Mesendoderm (in vitro differentiated cells): ENCODE measurements at regions not wholly inside any gene's neighbourhood (a gene's known extent, or its start where the extent isn't known, plus 50 kb on each side); places are given as distances from the start of the nearest gene placed in this dataset.

Experiments
- DNase-seq: peaks from one replicate; pipeline ENCODE4 v3.0.0; 2013
- H2AK5ac ChIP-seq: 2 replicates; pipeline ENCODE4 v1.6.1; 2013; ENCODE audit warnings: low read length, inconsistent platforms
- H2BK120ac ChIP-seq: 2 replicates; pipeline ENCODE4 v1.6.1; 2013; ENCODE audit warnings: low read depth, mild to moderate bottlenecking, low read length, moderate library complexity, mixed read lengths
- H2BK15ac ChIP-seq: replicated peaks from 2 replicates; pipeline ENCODE4 v1.6.1; 2013; ENCODE audit warnings: low read depth, mild to moderate bottlenecking, moderate library complexity
- H2BK5ac ChIP-seq: 2 replicates; pipeline ENCODE4 v1.6.1; 2013; ENCODE audit warnings: low read length, inconsistent platforms
- H3K18ac ChIP-seq: 2 replicates; pipeline ENCODE4 v1.6.1; 2013; ENCODE audit warnings: mild to moderate bottlenecking, low read length, mixed read lengths
- H3K23ac ChIP-seq: one replicate; pipeline ENCODE4 v1.6.1; 2013; ENCODE audit warnings: low read length
- H3K27ac ChIP-seq: 2 replicates; pipeline ENCODE4 v1.5.1; 2013; ENCODE audit warnings: low read depth, mild to moderate bottlenecking, inconsistent platforms, low read length, moderate library complexity
- H3K27me3 ChIP-seq: 2 replicates; pipeline ENCODE4 v1.6.1; 2013; ENCODE audit warnings: low read length, control low read depth, mild to moderate bottlenecking, inconsistent platforms; ENCODE audit not compliant: insufficient read depth, poor library complexity
- H3K36me3 ChIP-seq: 2 replicates; pipeline ENCODE4 v1.6.1; 2013; ENCODE audit warnings: low read length, inconsistent platforms; ENCODE audit not compliant: control insufficient read depth, insufficient read depth
- H3K4ac ChIP-seq: one replicate; pipeline ENCODE4 v1.6.1; 2013; ENCODE audit warnings: low read depth, mild to moderate bottlenecking, low read length, moderate library complexity
- H3K4me1 ChIP-seq: 2 replicates; pipeline ENCODE4 v1.6.1; 2013; ENCODE audit warnings: low read depth, low read length, inconsistent platforms; ENCODE audit not compliant: control insufficient read depth
- H3K4me2 ChIP-seq: 2 replicates; pipeline ENCODE4 v1.6.1; 2013; ENCODE audit warnings: low read length
- H3K4me3 ChIP-seq: 2 replicates; pipeline ENCODE4 v1.5.1; 2013; ENCODE audit warnings: mild to moderate bottlenecking, low read length
- H3K56ac ChIP-seq: one replicate; pipeline ENCODE4 v1.6.1; 2013; ENCODE audit warnings: low read length
- H3K79me1 ChIP-seq: 2 replicates; pipeline ENCODE4 v1.6.1; 2013; ENCODE audit warnings: low read length, inconsistent platforms
- H3K79me2 ChIP-seq: 2 replicates; pipeline ENCODE4 v1.6.1; 2013; ENCODE audit warnings: mild to moderate bottlenecking, low read length; ENCODE audit not compliant: control insufficient read depth, insufficient read depth
- H3K9ac ChIP-seq: 2 replicates; pipeline ENCODE4 v1.6.1; 2013; ENCODE audit warnings: low read length, inconsistent platforms
- H4K5ac ChIP-seq: one replicate; pipeline ENCODE4 v1.6.1; 2013; ENCODE audit warnings: low read length
- H4K8ac ChIP-seq: one replicate; pipeline ENCODE4 v1.6.1; 2013; ENCODE audit warnings: low read depth, mild to moderate bottlenecking, control low read depth, low read length, moderate library complexity
- WGBS: extraction: QIAGEN DNeasy Blood & Tissue Kit; methylation state at CpG from one replicate; pipeline ENCODE4 v1.1.7; 2013; ENCODE audit warnings: low lambda C conversion rate, missing lambda C conversion rate; ENCODE audit not compliant: insufficient coverage; ENCODE audit errors: extremely low coverage; 5-methylcytosine and 5-hydroxymethylcytosine counted together

DNA sequence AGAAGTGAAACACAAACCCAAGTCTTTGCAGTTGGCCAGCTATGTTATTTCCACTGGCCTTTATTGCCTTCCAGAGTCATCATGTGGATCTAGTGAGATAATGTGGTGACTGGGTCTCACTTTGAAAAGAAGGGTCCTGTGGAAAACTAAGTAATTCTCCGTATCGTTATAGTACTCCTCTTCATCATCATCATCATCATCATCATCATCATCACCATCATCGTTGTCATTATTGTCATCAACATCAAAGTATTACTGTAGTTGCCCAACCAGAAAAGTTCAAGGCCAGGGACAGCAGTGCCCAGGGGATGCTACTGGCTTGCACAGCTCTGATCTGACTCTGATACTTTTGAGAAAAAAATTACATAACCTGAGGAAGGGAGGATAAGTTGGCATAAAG, 295.6 kb upstream of the F9 start:
- no peak overlapping the region for H3K9ac ChIP-seq
- no peak overlapping the region for H2BK5ac ChIP-seq
- H3K18ac ChIP-seq: no peak overlapping the region
- no peaks in the 10 kb centered on the region for H3K4me1 ChIP-seq
- H3K23ac ChIP-seq: no peak overlapping the region
- no peak overlapping the region for H3K4me3 ChIP-seq
- H3K27me3 ChIP-seq: no peaks in the 10 kb centered on the region
- no peak overlapping the region for H3K4ac ChIP-seq
- no peak for DNase-seq
- H3K56ac ChIP-seq: no peak overlapping the region
- H4K5ac ChIP-seq: no peak overlapping the region
- H3K79me1 ChIP-seq: no peaks in the 10 kb centered on the region
- no peak overlapping the region for H2BK15ac ChIP-seq
- no peaks in the 10 kb centered on the region for H3K79me2 ChIP-seq
- H3K36me3 ChIP-seq: no peaks in the 10 kb centered on the region
- no peak overlapping the region for H4K8ac ChIP-seq
- H2AK5ac ChIP-seq: no peak overlapping the region
- no peak overlapping the region for H2BK120ac ChIP-seq
- WGBS: no CpG with 5 or more reads among the region's 3 CpGs
- H3K4me2 ChIP-seq: no peak overlapping the region
- no peak overlapping the region for H3K27ac ChIP-seq

DNA sequence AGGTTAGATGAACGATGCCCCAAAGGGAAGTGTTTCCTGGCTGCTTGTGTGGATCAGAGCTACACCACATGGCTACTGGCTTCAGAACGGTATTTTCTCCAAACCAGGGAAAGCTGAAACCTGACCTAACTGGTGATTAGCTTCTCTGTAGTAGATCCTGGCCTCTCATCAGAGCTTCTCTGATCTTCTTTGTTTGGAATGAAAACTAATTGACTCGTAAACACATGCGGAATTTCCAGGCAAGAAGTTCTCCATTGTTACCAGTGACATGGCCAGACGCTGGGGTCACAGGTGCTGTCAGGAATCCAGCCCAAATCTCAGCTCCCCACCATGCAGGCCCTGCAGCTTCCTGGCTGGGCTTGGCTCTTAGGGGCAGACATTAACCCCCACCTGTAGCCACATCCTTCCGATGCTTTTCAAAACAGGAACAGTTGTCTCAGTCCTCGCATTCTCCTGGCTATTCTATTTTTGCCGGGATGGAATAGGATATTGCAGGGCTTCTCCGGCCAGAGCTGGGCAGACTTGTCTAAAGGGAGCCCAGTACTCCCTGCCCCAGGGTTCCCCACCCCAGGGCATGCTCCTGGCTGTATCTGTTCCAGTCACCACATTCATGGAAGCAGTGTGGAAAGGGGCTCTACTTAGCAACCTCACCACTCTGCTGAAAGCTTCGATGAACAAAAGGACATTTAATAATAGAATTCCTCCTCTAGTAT, 305.4 kb upstream of the F9 start:
- WGBS: no CpG with 5 or more reads among the region's 10 CpGs
- H3K56ac ChIP-seq: no peak overlapping the region
- H3K27ac ChIP-seq: peak overlapping the region; percentile 70
- no peaks in the 10 kb centered on the region for H3K27me3 ChIP-seq
- H3K4me1 ChIP-seq: no peaks in the 10 kb centered on the region
- H3K4me2 ChIP-seq: no peak overlapping the region
- no peak overlapping the region for H3K4ac ChIP-seq
- no peak overlapping the region for H4K8ac ChIP-seq
- H3K18ac ChIP-seq: no peak overlapping the region
- H3K9ac ChIP-seq: no peak overlapping the region
- peak; percentile 91 for DNase-seq
- no peak overlapping the region for H4K5ac ChIP-seq
- H3K79me2 ChIP-seq: no peaks in the 10 kb centered on the region
- no peaks in the 10 kb centered on the region for H3K79me1 ChIP-seq
- H2BK15ac ChIP-seq: no peak overlapping the region
- no peak overlapping the region for H2BK5ac ChIP-seq
- H2AK5ac ChIP-seq: no peak overlapping the region
- no peak overlapping the region for H3K4me3 ChIP-seq
- no peak overlapping the region for H2BK120ac ChIP-seq
- no peaks in the 10 kb centered on the region for H3K36me3 ChIP-seq
- H3K23ac ChIP-seq: no peak overlapping the region

DNA sequence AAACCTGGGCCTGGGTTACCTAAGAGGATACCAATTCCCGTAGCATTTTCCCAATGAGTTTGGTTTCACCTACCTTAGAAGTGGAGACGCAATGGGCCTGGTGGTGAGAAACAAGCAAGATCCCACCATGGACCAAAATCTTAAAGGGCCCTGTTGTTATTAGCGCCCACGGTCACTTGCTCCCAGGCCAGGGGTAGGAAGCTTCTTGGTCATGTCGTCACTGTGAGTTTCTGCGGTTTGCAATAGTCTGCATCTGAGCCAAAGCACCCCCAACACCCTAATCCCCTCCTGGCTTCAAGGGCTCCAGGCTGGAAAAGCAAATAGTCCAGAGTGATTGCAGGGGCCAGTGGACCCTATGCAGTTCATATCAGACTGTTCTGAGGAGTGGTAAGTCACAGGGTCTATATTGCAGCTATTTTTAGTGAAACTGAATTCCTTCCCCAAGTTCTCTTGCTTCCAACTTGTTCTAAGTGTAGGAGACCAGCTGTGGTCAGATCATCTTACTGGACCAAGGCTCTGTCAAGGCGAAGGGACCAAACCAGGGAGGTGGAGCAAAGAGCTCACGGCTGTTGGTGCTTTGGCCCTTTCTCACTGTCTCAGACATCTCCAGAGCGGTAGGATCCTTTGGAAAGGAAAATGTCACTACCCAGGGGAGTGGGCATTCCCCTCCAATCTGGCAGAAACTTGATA, 307.9 kb upstream of the F9 start:
- no peak overlapping the region for H3K4me2 ChIP-seq
- no peak overlapping the region for H3K4ac ChIP-seq
- no peak overlapping the region for H2BK120ac ChIP-seq
- no peak overlapping the region for H3K18ac ChIP-seq
- H3K23ac ChIP-seq: no peak overlapping the region
- H3K27ac ChIP-seq: no peak overlapping the region
- H3K27me3 ChIP-seq: no peaks in the 10 kb centered on the region
- no peak overlapping the region for H2BK5ac ChIP-seq
- DNase-seq: no peak
- no peaks in the 10 kb centered on the region for H3K4me1 ChIP-seq
- no peak overlapping the region for H3K4me3 ChIP-seq
- H4K8ac ChIP-seq: no peak overlapping the region
- H3K9ac ChIP-seq: no peak overlapping the region
- H3K36me3 ChIP-seq: no peaks in the 10 kb centered on the region
- WGBS: no CpG with 5 or more reads among the region's 9 CpGs
- H3K56ac ChIP-seq: no peak overlapping the region
- no peaks in the 10 kb centered on the region for H3K79me2 ChIP-seq
- no peak overlapping the region for H2AK5ac ChIP-seq
- H2BK15ac ChIP-seq: no peak overlapping the region
- H3K79me1 ChIP-seq: no peaks in the 10 kb centered on the region
- no peak overlapping the region for H4K5ac ChIP-seq

DNA sequence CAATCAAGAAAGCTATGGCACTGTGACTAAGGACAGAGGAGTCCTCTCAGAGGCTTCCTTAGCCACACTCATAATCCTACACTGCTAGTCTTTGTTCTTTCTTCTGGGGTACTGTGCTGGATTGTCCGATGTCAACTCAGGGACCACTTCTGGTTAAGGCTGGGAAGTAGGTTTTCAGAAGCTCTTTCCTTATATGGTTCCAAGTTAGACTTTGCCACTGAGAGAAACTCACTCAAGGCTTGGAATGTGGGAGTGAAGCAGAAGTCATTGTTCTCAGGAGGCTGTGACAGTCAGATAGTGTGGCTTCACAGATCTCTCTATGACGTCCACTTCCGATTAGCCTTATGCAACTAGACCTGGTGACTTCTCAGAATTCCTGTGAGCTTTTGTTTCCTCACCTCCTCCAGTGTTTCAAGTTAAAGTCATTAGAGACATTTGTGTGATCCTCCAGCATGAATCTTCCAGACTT, 317.3 kb upstream of the F9 start:
- Histone ChIP-seq H2BK15ac (no peak overlapping the region), H3K18ac (no peak overlapping the region), H3K79me2 (no peaks in the 10 kb centered on the region), H3K9ac (no peak overlapping the region), H3K36me3 (no peaks in the 10 kb centered on the region), H3K27me3 (no peaks in the 10 kb centered on the region), H2BK5ac (no peak overlapping the region), H4K5ac (no peak overlapping the region), H2AK5ac (no peak overlapping the region), H3K4me3 (no peak overlapping the region), H4K8ac (no peak overlapping the region), H3K4ac (no peak overlapping the region), H3K23ac (no peak overlapping the region), H3K4me1 (peaks cover 3% of the 10 kb centered on the region), H2BK120ac (no peak overlapping the region), H3K56ac (no peak overlapping the region), H3K79me1 (no peaks in the 10 kb centered on the region), H3K27ac (no peak overlapping the region), H3K4me2 (no peak overlapping the region)
- peak; percentile 86 for DNase-seq
- WGBS: no CpG with 5 or more reads among the region's 3 CpGs

DNA sequence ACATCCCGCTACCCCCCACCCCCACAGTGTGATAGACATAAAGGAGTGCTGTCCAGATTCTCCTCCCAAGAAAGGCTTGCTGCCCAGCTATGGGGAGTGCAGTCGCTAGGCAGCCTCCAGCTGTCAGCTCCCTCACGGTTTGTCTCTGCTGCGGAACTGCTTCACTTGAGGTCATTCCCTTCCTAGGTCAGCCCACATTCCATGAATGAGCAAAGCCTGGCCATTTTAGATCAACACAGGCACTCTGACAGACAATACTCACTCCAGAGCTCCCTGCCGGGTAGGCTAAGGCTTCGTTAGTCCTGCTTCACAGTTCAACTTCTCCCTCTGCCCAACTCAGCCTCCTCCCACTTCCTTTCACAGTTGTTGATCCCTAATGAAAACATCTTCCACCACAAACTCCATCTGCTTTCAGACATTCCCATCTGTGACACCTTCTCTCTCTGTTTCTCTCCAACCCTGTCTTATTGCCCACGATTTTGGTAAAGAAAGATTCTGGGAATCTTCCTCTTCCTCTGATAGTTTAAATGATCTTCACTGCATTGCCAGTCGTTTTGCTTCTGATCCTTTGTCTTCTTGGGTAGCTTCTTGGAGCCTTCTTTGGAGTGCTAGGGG, 318.9 kb upstream of the F9 start:
- no peak overlapping the region for H4K5ac ChIP-seq
- H2AK5ac ChIP-seq: no peak overlapping the region
- no peaks in the 10 kb centered on the region for H3K36me3 ChIP-seq
- H3K4me1 ChIP-seq: peaks cover 3% of the 10 kb centered on the region
- H3K56ac ChIP-seq: peak overlapping the region; percentile 64
- peak overlapping the region; percentile 51 for H2BK120ac ChIP-seq
- no peaks in the 10 kb centered on the region for H3K79me2 ChIP-seq
- H4K8ac ChIP-seq: peak overlapping the region; percentile 28
- H3K4me3 ChIP-seq: no peak overlapping the region
- H3K79me1 ChIP-seq: no peaks in the 10 kb centered on the region
- WGBS: no CpG with 5 or more reads among the region's 8 CpGs
- H2BK5ac ChIP-seq: no peak overlapping the region
- H3K27ac ChIP-seq: peak overlapping the region; percentile 11
- no peak overlapping the region for H3K9ac ChIP-seq
- no peak overlapping the region for H2BK15ac ChIP-seq
- H3K18ac ChIP-seq: peak overlapping the region; percentile 68
- H3K4ac ChIP-seq: no peak overlapping the region
- H3K23ac ChIP-seq: no peak overlapping the region
- peak; percentile 85 for DNase-seq
- H3K27me3 ChIP-seq: no peaks in the 10 kb centered on the region
- no peak overlapping the region for H3K4me2 ChIP-seq
